IMR-90 (cell line): ENCODE measurements at regions not wholly inside any gene's neighbourhood (a gene's known extent, or its start where the extent isn't known, plus 50 kb on each side); places are given as distances from the start of the nearest gene placed in this dataset.

Experiments used
- ATAC-seq: fragments of 200-7000 bp; cut with Tn5 transposase; 2 replicates; pipeline ENCODE4 v1.9.1; 2020; ENCODE audit warnings: low read depth, mild to moderate bottlenecking, moderate library complexity
- BruUV-seq: library from RNA; stranded (reverse); fragments of 400-500 nt; replicated peaks from 2 replicates; lab custom pipeline; 2021; lab: Mats Ljungman, UMichigan
- CTCF ChIA-PET: fragments of 300-600 bp; formaldehyde crosslinking; extraction: SDS; loops from one replicate; lab custom pipeline; 2021; ENCODE audit warnings: antibody characterized with exemption; lab: Yijun Ruan, JAX
- POLR2A ChIA-PET: fragments of 300-600 bp; sonication (Branson Sonifier 250); formaldehyde crosslinking; loops from one replicate; lab custom pipeline; 2022; ENCODE audit warnings: antibody characterized with exemption; ENCODE audit not compliant: unreplicated experiment; lab: Charles Lee
- DNase-seq: peaks from one replicate; pipeline ENCODE4 v3.0.0; 2013
- H2AFZ ChIP-seq: replicated peaks from 2 replicates; pipeline ENCODE3; 2013; ENCODE audit warnings: low read length, mild to moderate bottlenecking; ENCODE audit not compliant: poor library complexity
- H2AK5ac ChIP-seq: 2 replicates; pipeline ENCODE4 v1.6.1; 2013; ENCODE audit warnings: low read depth, low read length, inconsistent platforms
- H2AK9ac ChIP-seq: replicated peaks from 2 replicates; pipeline ENCODE3; 2013; ENCODE audit warnings: mild to moderate bottlenecking, low read depth, low read length, moderate library complexity; ENCODE audit not compliant: poor library complexity
- H2BK120ac ChIP-seq: 2 replicates; pipeline ENCODE4 v1.6.1; 2013; ENCODE audit warnings: low read depth, low read length, inconsistent platforms
- H2BK15ac ChIP-seq: 3 replicates; pipeline ENCODE4 v1.6.1; 2013; ENCODE audit warnings: low read depth, low read length, inconsistent platforms
- H2BK20ac ChIP-seq: 2 replicates; pipeline ENCODE4 v1.6.1; 2013; ENCODE audit warnings: low read depth, mild to moderate bottlenecking, inconsistent platforms, low read length, moderate library complexity
- H2BK5ac ChIP-seq: 2 replicates; pipeline ENCODE4 v1.6.1; 2013; ENCODE audit warnings: mild to moderate bottlenecking, low read depth, low read length, inconsistent platforms; ENCODE audit not compliant: poor library complexity, severe bottlenecking
- H3K14ac ChIP-seq: replicated peaks from 2 replicates; pipeline ENCODE4 v1.6.1; 2013; ENCODE audit warnings: low read depth, low read length, inconsistent platforms
- H3K18ac ChIP-seq: 2 replicates; pipeline ENCODE4 v1.6.1; 2013; ENCODE audit warnings: low read depth, low read length, control low read depth
- H3K23ac ChIP-seq: 2 replicates; pipeline ENCODE4 v1.6.1; 2013; ENCODE audit warnings: low read depth, low read length, inconsistent platforms
- H3K27ac ChIP-seq: 2 replicates; pipeline ENCODE4 v1.5.1; 2013; ENCODE audit warnings: mild to moderate bottlenecking, control low read depth, low read length; ENCODE audit not compliant: insufficient read depth
- H3K27me3 ChIP-seq: 2 replicates; pipeline ENCODE4 v1.6.1; 2013; ENCODE audit warnings: low read length; ENCODE audit not compliant: control insufficient read depth, insufficient read depth
- H3K36me3 ChIP-seq: 2 replicates; pipeline ENCODE4 v1.6.1; 2013; ENCODE audit warnings: low read length, mixed read lengths; ENCODE audit not compliant: control insufficient read depth, insufficient read depth
- H3K4ac ChIP-seq: 2 replicates; pipeline ENCODE4 v1.6.1; 2013; ENCODE audit warnings: low read depth, low read length, inconsistent platforms
- H3K4me1 ChIP-seq: 2 replicates; pipeline ENCODE4 v1.6.1; 2013; ENCODE audit warnings: low read length, mixed read lengths; ENCODE audit not compliant: control insufficient read depth, insufficient read depth
- H3K4me2 ChIP-seq: 2 replicates; pipeline ENCODE4 v1.6.1; 2013; ENCODE audit warnings: low read depth, mild to moderate bottlenecking, control low read depth, low read length, moderate library complexity
- H3K4me3 ChIP-seq: 2 replicates; pipeline ENCODE4 v1.5.1; 2013; ENCODE audit warnings: low read depth, mild to moderate bottlenecking, control low read depth, low read length, moderate library complexity; ENCODE audit not compliant: insufficient read depth
- H3K56ac ChIP-seq: 2 replicates; pipeline ENCODE4 v1.6.1; 2013; ENCODE audit warnings: low read length, inconsistent platforms; ENCODE audit not compliant: insufficient read depth; ENCODE audit errors: extremely low read depth
- H3K79me1 ChIP-seq, 2 experiments: 2 replicates each; pipeline ENCODE4 v1.6.1; 2013; ENCODE audit warnings: low read length in 2 of 2, inconsistent platforms in 1 of 2, low read depth in 1 of 2
- H3K9ac ChIP-seq: 2 replicates; pipeline ENCODE4 v1.6.1; 2013; ENCODE audit warnings: low read depth, low read length, control low read depth
- H3K9me1 ChIP-seq: 2 replicates; pipeline ENCODE4 v1.6.1; 2013; ENCODE audit warnings: low read length, inconsistent platforms; ENCODE audit not compliant: insufficient read depth
- H3K9me3 ChIP-seq: 2 replicates; pipeline ENCODE4 v1.6.1; 2013; ENCODE audit warnings: low read length; ENCODE audit not compliant: control insufficient read depth, insufficient read depth
- H4K20me1 ChIP-seq: 2 replicates; pipeline ENCODE4 v1.6.1; 2013; ENCODE audit warnings: low read length, inconsistent platforms; ENCODE audit not compliant: insufficient read depth
- H4K5ac ChIP-seq: 2 replicates; pipeline ENCODE4 v1.6.1; 2013; ENCODE audit warnings: mild to moderate bottlenecking, low read depth, low read length, control low read depth
- H4K8ac ChIP-seq, 2 experiments: 2 replicates each; pipeline ENCODE4 v1.6.1; 2013; ENCODE audit warnings: low read depth in 2 of 2, low read length in 2 of 2, control low read depth in 1 of 2, inconsistent platforms in 1 of 2
- H4K91ac ChIP-seq: 2 replicates; pipeline ENCODE4 v1.6.1; 2013; ENCODE audit warnings: low read depth, low read length, inconsistent platforms; ENCODE audit not compliant: insufficient read depth
- BHLHE40 ChIP-seq: fragments of 150-350 bp; IDR thresholded peaks from 2 replicates; pipeline ENCODE4 v1.6.1; 2016; ENCODE audit warnings: mild to moderate bottlenecking, low read depth, low read length
- CEBPB ChIP-seq: IDR thresholded peaks from 2 replicates; pipeline ENCODE4 v1.6.1; 2012; ENCODE audit warnings: low read depth, low read length, improper control_type of control experiment
- CHD1 ChIP-seq: IDR thresholded peaks from 2 replicates; pipeline ENCODE4 v1.6.1; 2012; ENCODE audit warnings: low read depth, low read length, improper control_type of control experiment
- CTCF ChIP-seq: conservative IDR thresholded peaks from 2 replicates; pipeline ENCODE4 v1.5.1; 2012; ENCODE audit warnings: mild to moderate bottlenecking, low read depth, low read length, improper control_type of control experiment
- FOS ChIP-seq: fragments of 150-350 bp; IDR thresholded peaks from 2 replicates; pipeline ENCODE4 v1.6.1; 2016; ENCODE audit warnings: low read depth, low read length
- MAFK ChIP-seq: IDR thresholded peaks from 2 replicates; pipeline ENCODE4 v1.6.1; 2012; ENCODE audit warnings: low read depth, low read length, improper control_type of control experiment
- MAZ ChIP-seq: IDR thresholded peaks from 2 replicates; pipeline ENCODE4 v1.6.1; 2012; ENCODE audit warnings: low read depth, mild to moderate bottlenecking, low read length, improper control_type of control experiment, moderate library complexity, borderline replicate concordance
- MXI1 ChIP-seq: IDR thresholded peaks from 2 replicates; pipeline ENCODE4 v1.6.1; 2012; ENCODE audit warnings: low read depth, mild to moderate bottlenecking, low read length, moderate library complexity, borderline replicate concordance
- NFE2L2 ChIP-seq: fragments of 150-350 bp; IDR thresholded peaks from 2 replicates; pipeline ENCODE4 v1.6.1; 2016; ENCODE audit warnings: low read depth, mild to moderate bottlenecking, low read length
- POLR2A ChIP-seq: IDR thresholded peaks from 2 replicates; pipeline ENCODE4 v1.6.1; 2012; ENCODE audit warnings: mild to moderate bottlenecking, low read depth, low read length
- RAD21 ChIP-seq: IDR thresholded peaks from 2 replicates; pipeline ENCODE4 v1.6.1; 2012; ENCODE audit warnings: low read length, improper control_type of control experiment
- RCOR1 ChIP-seq: IDR thresholded peaks from 2 replicates; pipeline ENCODE4 v1.6.1; 2012; ENCODE audit warnings: mild to moderate bottlenecking, low read length, improper control_type of control experiment; ENCODE audit not compliant: insufficient replicate concordance
- RFX5 ChIP-seq: IDR thresholded peaks from 2 replicates; pipeline ENCODE4 v1.8.0; 2012; ENCODE audit warnings: low read depth, mild to moderate bottlenecking, low read length, moderate library complexity
- SMC3 ChIP-seq: fragments of 150-350 bp; IDR thresholded peaks from 2 replicates; pipeline ENCODE4 v1.6.1; 2016; ENCODE audit warnings: low read depth, mild to moderate bottlenecking, antibody characterized with exemption, low read length, moderate library complexity
- USF2 ChIP-seq: fragments of 150-350 bp; IDR thresholded peaks from 2 replicates; pipeline ENCODE4 v1.6.1; 2017; ENCODE audit warnings: mild to moderate bottlenecking, antibody characterized with exemption, low read length, low read depth
- WGBS, 2 experiments: methylation state at CpG; one replicate each; pipeline versions ENCODE4 v1.1.5 to v1.1.7; 2013; ENCODE audit warnings: missing lambda C conversion rate in 2 of 2; ENCODE audit not compliant: insufficient read length in 1 of 2; ENCODE audit errors: extremely low coverage in 2 of 2; 5-methylcytosine and 5-hydroxymethylcytosine counted together
- dilution Hi-C: fragments of 300-500 bp; cut with HindIII; formaldehyde crosslinking; loops from one replicate; pipeline ENCODE4 v1.14.3; 2018; ENCODE audit warnings: low sequenced_read_pairs; ENCODE audit not compliant: unreplicated experiment
- in situ Hi-C: fragments of 300-500 bp; cut with MboI; formaldehyde crosslinking; loops from 3 replicates; pipeline ENCODE4 v1.14.3; 2019; ENCODE audit warnings: low sequenced_read_pairs, inconsistent platforms, mixed read lengths
- intact Hi-C: fragments of 100-400 bp; cut with micrococcal nuclease; formaldehyde crosslinking; loops from 2 replicates; pipeline ENCODE4 v1.10.0; 2022
- TF ChIP-seq, protein P1 (sequence below): fragments of 150-350 bp; IDR thresholded peaks from 2 replicates; pipeline ENCODE4 v1.6.1; 2016; ENCODE audit warnings: low read depth, mild to moderate bottlenecking, low read length, moderate library complexity, borderline replicate concordance

GRCh38 chr10:60532696-60533468 lies 143.2 kb upstream of the ANK3 start:
- dilution Hi-C loops: no loop called here
- Histone ChIP-seq H3K23ac (no peak overlapping the region; the same call in 1 of the 2 replicates), H2BK20ac (no peak overlapping the region), H3K9me1 (no peaks in the 10 kb centered on the region), H3K79me1 (no peaks in the 10 kb centered on the region), H4K91ac (no peak overlapping the region), H3K56ac (no peak overlapping the region), H3K14ac (no peak overlapping the region), H2BK5ac (no peak overlapping the region), H3K9me3 (no peaks in the 10 kb centered on the region), H4K5ac (no peak overlapping the region), H2AFZ (no peak overlapping the region), H2BK120ac (no peak overlapping the region), H3K4me3 (no peak overlapping the region), H3K27me3 (peaks cover 6% of the 10 kb centered on the region), H3K4me2 (no peak overlapping the region), H3K4ac (no peak overlapping the region), H4K20me1 (no peaks in the 10 kb centered on the region), H3K18ac (no peak overlapping the region), H3K27ac (no peak overlapping the region), H2BK15ac (no peak overlapping the region), H3K4me1 (no peaks in the 10 kb centered on the region), H4K8ac (no peak overlapping the region), H3K9ac (no peak overlapping the region), H2AK9ac (no peak overlapping the region), H2AK5ac (no peak overlapping the region), H3K36me3 (no peaks in the 10 kb centered on the region)
- WGBS, 2 experiments: 53% methylated on average over 2 of the region's 6 CpGs; no CpG with 5 or more reads in 1 of the 2 experiments
- ChIA-PET CTCF (no interaction called here), POLR2A (no interaction called here)
- no TSS peak for BruUV-seq
- ATAC-seq (no peak), DNase-seq (no peak)
- intact Hi-C loops: no loop called here
- in situ Hi-C loops: no loop called here
- TF ChIP-seq CEBPB (no peak), CHD1 (no peak), CTCF (no peak), MAZ (no peak), RFX5 (no peak), MXI1 (no peak), FOS (no peak), RCOR1 (no peak), SMC3 (no peak), RAD21 (no peak), MAFK (no peak), USF2 (no peak), POLR2A (no peak), NFE2L2 (no peak), BHLHE40 (no peak)
- TF ChIP-seq, protein P1, sequence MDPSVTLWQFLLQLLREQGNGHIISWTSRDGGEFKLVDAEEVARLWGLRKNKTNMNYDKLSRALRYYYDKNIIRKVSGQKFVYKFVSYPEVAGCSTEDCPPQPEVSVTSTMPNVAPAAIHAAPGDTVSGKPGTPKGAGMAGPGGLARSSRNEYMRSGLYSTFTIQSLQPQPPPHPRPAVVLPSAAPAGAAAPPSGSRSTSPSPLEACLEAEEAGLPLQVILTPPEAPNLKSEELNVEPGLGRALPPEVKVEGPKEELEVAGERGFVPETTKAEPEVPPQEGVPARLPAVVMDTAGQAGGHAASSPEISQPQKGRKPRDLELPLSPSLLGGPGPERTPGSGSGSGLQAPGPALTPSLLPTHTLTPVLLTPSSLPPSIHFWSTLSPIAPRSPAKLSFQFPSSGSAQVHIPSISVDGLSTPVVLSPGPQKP: no peak
